ENCODE measurements at regions not wholly inside any gene's neighbourhood (a gene's known extent, or its start where the extent isn't known, plus 50 kb on each side); places are given as distances from the start of the nearest gene placed in this dataset.
"Not testable (repeated sequence)": the region's sequence is repeated elsewhere in the genome, so short reads cannot be mapped to it uniquely, and the experiment has no call there.

GRCh38 chr22:25452116-25452700 lies 112.3 kb upstream of the GRK3 start:
- no peak overlapping the region for H3K9ac ChIP-seq (ENCODE audit: low read depth in 1 of 2, low read length in 2 of 2)
- H3K9me3 ChIP-seq (ENCODE audit: control insufficient read depth in 1 of 2, low read length in 2 of 2) = no peaks in the 10 kb centered on the region
- H3K36me3 ChIP-seq (ENCODE audit: control insufficient read depth in 1 of 2, insufficient read depth in 2 of 2, low read length in 2 of 2) = peaks cover 7 to 14% of the 10 kb centered on the region in 2 donors
- peaks cover 19 to 23% of the 10 kb centered on the region in 2 donors for H3K4me1 ChIP-seq (ENCODE audit: control insufficient read depth in 1 of 2, insufficient read depth in 2 of 2, low read length in 2 of 2)
- H3K4me3 ChIP-seq (ENCODE audit: low read depth in 1 of 2, low read length in 2 of 2) = no peak overlapping the region
- H3K27ac ChIP-seq (ENCODE audit: low read depth, low read length) = no peak overlapping the region
- no peaks in the 10 kb centered on the region for H3K27me3 ChIP-seq (ENCODE audit: control insufficient read depth in 1 of 2, insufficient read depth in 2 of 2, low read length in 2 of 2)

GRCh38 chr22:25453058-25453457 lies 111.4 kb upstream of the GRK3 start:
- H3K9me3 ChIP-seq (ENCODE audit: control insufficient read depth in 1 of 2, low read length in 2 of 2) = no peaks in the 10 kb centered on the region
- no peak overlapping the region for H3K4me3 ChIP-seq (ENCODE audit: low read depth in 1 of 2, low read length in 2 of 2)
- H3K27me3 ChIP-seq (ENCODE audit: control insufficient read depth in 1 of 2, insufficient read depth in 2 of 2, low read length in 2 of 2) = no peaks in the 10 kb centered on the region
- no peak overlapping the region for H3K9ac ChIP-seq (ENCODE audit: low read depth in 1 of 2, low read length in 2 of 2)
- H3K36me3 ChIP-seq (ENCODE audit: control insufficient read depth in 1 of 2, insufficient read depth in 2 of 2, low read length in 2 of 2) = peaks cover 7 to 14% of the 10 kb centered on the region in 2 donors
- peaks cover 15 to 18% of the 10 kb centered on the region in 2 donors for H3K4me1 ChIP-seq (ENCODE audit: control insufficient read depth in 1 of 2, insufficient read depth in 2 of 2, low read length in 2 of 2)
- H3K27ac ChIP-seq (ENCODE audit: low read depth, low read length) = no peak overlapping the region

DNA sequence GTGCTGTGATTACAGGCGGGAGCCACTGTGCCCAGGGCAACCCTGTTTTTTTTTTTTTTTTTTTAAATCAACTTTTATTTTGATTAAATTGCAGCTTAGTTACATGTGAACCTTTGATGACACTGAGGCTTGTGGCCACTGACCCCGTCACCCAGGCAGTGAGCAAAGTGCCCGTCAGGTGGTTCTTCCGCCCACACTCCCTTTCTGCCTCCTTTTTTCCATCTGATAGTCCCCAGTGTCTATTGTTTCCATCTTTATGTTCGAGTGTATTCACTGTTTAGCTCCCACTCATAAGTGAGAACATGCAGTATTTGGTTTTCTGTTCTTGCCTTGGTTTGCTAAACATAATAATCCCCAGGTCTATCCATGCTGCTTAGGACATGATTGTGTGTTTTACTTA lies 110.9 kb upstream of the GRK3 start:
- Histone ChIP-seq H3K4me3 (ENCODE audit: low read depth in 1 of 2, low read length in 2 of 2) (no peak overlapping the region), H3K9ac (ENCODE audit: low read depth in 1 of 2, low read length in 2 of 2) (no peak overlapping the region), H3K36me3 (ENCODE audit: control insufficient read depth in 1 of 2, insufficient read depth in 2 of 2, low read length in 2 of 2) (peaks cover 7 to 16% of the 10 kb centered on the region in 2 donors), H3K9me3 (ENCODE audit: control insufficient read depth in 1 of 2, low read length in 2 of 2) (no peaks in the 10 kb centered on the region), H3K27me3 (ENCODE audit: control insufficient read depth in 1 of 2, insufficient read depth in 2 of 2, low read length in 2 of 2) (no peaks in the 10 kb centered on the region), H3K4me1 (ENCODE audit: control insufficient read depth in 1 of 2, insufficient read depth in 2 of 2, low read length in 2 of 2) (peaks cover 15 to 18% of the 10 kb centered on the region in 2 donors), H3K27ac (ENCODE audit: low read depth, low read length) (no peak overlapping the region)

GRCh38 chr22:25456300-25457043 lies 108.0 kb upstream of the GRK3 start:
- H3K4me3 ChIP-seq (ENCODE audit: low read depth in 1 of 2, low read length in 2 of 2); H3K27ac ChIP-seq (ENCODE audit: low read depth, low read length); H3K9ac ChIP-seq (ENCODE audit: low read depth in 1 of 2, low read length in 2 of 2); H3K27me3 ChIP-seq (ENCODE audit: control insufficient read depth in 1 of 2, insufficient read depth in 2 of 2, low read length in 2 of 2); H3K4me1 ChIP-seq (ENCODE audit: control insufficient read depth in 1 of 2, insufficient read depth in 2 of 2, low read length in 2 of 2); H3K9me3 ChIP-seq (ENCODE audit: control insufficient read depth in 1 of 2, low read length in 2 of 2): not testable (repeated sequence)
- H3K36me3 ChIP-seq (ENCODE audit: control insufficient read depth in 1 of 2, insufficient read depth in 2 of 2, low read length in 2 of 2) = peaks cover 19 to 42% of the 10 kb centered on the region in 2 donors

- H3K27ac ChIP-seq (ENCODE audit: low read depth, low read length); H3K4me3 ChIP-seq (ENCODE audit: low read depth in 1 of 2, low read length in 2 of 2); H3K9me3 ChIP-seq (ENCODE audit: control insufficient read depth in 1 of 2, low read length in 2 of 2); H3K27me3 ChIP-seq (ENCODE audit: control insufficient read depth in 1 of 2, insufficient read depth in 2 of 2, low read length in 2 of 2); H3K4me1 ChIP-seq (ENCODE audit: control insufficient read depth in 1 of 2, insufficient read depth in 2 of 2, low read length in 2 of 2); H3K9ac ChIP-seq (ENCODE audit: low read depth in 1 of 2, low read length in 2 of 2): not testable (repeated sequence)
- H3K36me3 ChIP-seq (ENCODE audit: control insufficient read depth in 1 of 2, insufficient read depth in 2 of 2, low read length in 2 of 2) = peaks cover 16 to 45% of the 10 kb centered on the region in 2 donors
Measured at GRCh38 chr22:25458631-25459030, 105.8 kb upstream of the GRK3 start.

DNA sequence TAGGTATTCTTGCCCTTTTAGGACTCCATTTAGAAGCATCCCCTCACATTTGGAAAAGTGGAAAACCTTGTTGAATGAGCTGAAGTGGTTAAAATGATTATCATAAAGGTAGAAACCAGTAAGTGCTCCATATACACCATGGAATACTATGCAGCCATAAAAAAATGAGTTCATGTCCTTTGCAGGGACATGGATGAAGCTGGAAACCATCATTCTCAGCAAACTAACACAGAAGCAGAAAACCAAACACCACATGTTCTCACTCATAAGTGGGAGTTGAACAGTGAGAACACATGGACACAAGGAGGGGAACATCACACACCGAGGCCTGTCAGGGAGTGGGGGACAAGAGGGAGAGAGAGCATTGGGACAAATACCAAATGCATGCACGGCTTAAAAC lies 103.8 kb upstream of the GRK3 start:
- H3K9ac ChIP-seq (ENCODE audit: low read depth in 1 of 2, low read length in 2 of 2) = not testable (repeated sequence)

GRCh38 chr22:25461301-25461700 lies 103.2 kb upstream of the GRK3 start:
- Histone ChIP-seq H3K27ac (ENCODE audit: low read depth, low read length) (no peak overlapping the region), H3K9me3 (ENCODE audit: control insufficient read depth in 1 of 2, low read length in 2 of 2) (no peaks in the 10 kb centered on the region), H3K4me3 (ENCODE audit: low read depth in 1 of 2, low read length in 2 of 2) (no peak overlapping the region), H3K9ac (ENCODE audit: low read depth in 1 of 2, low read length in 2 of 2) (no peak overlapping the region), H3K36me3 (ENCODE audit: control insufficient read depth in 1 of 2, insufficient read depth in 2 of 2, low read length in 2 of 2) (peaks cover 12 to 40% of the 10 kb centered on the region in 2 donors), H3K4me1 (ENCODE audit: control insufficient read depth in 1 of 2, insufficient read depth in 2 of 2, low read length in 2 of 2) (no peaks in the 10 kb centered on the region), H3K27me3 (ENCODE audit: control insufficient read depth in 1 of 2, insufficient read depth in 2 of 2, low read length in 2 of 2) (no peaks in the 10 kb centered on the region)

More for the DNA sequence above, 103.8 kb upstream of the GRK3 start:
- not testable (repeated sequence) for H3K9me3 ChIP-seq (ENCODE audit: control insufficient read depth in 1 of 2, low read length in 2 of 2); H3K27ac ChIP-seq (ENCODE audit: low read depth, low read length); H3K4me3 ChIP-seq (ENCODE audit: low read depth in 1 of 2, low read length in 2 of 2); H3K27me3 ChIP-seq (ENCODE audit: control insufficient read depth in 1 of 2, insufficient read depth in 2 of 2, low read length in 2 of 2); H3K4me1 ChIP-seq (ENCODE audit: control insufficient read depth in 1 of 2, insufficient read depth in 2 of 2, low read length in 2 of 2)
- H3K36me3 ChIP-seq (ENCODE audit: control insufficient read depth in 1 of 2, insufficient read depth in 2 of 2, low read length in 2 of 2) = peaks cover 12 to 40% of the 10 kb centered on the region in 2 donors

- H3K4me3 ChIP-seq (ENCODE audit: low read depth in 1 of 2, low read length in 2 of 2); H3K9me3 ChIP-seq (ENCODE audit: control insufficient read depth in 1 of 2, low read length in 2 of 2); H3K27ac ChIP-seq (ENCODE audit: low read depth, low read length); H3K27me3 ChIP-seq (ENCODE audit: control insufficient read depth in 1 of 2, insufficient read depth in 2 of 2, low read length in 2 of 2); H3K9ac ChIP-seq (ENCODE audit: low read depth in 1 of 2, low read length in 2 of 2); H3K4me1 ChIP-seq (ENCODE audit: control insufficient read depth in 1 of 2, insufficient read depth in 2 of 2, low read length in 2 of 2): not testable (repeated sequence)
- H3K36me3 ChIP-seq (ENCODE audit: control insufficient read depth in 1 of 2, insufficient read depth in 2 of 2, low read length in 2 of 2) = peaks cover 12 to 35% of the 10 kb centered on the region in 2 donors
Measured at GRCh38 chr22:25462474-25463346, 101.8 kb upstream of the GRK3 start.

GRCh38 chr22:25463347-25463628 lies 101.2 kb upstream of the GRK3 start:
- H3K4me3 ChIP-seq (ENCODE audit: low read depth in 1 of 2, low read length in 2 of 2); H3K9me3 ChIP-seq (ENCODE audit: control insufficient read depth in 1 of 2, low read length in 2 of 2); H3K4me1 ChIP-seq (ENCODE audit: control insufficient read depth in 1 of 2, insufficient read depth in 2 of 2, low read length in 2 of 2); H3K27me3 ChIP-seq (ENCODE audit: control insufficient read depth in 1 of 2, insufficient read depth in 2 of 2, low read length in 2 of 2); H3K9ac ChIP-seq (ENCODE audit: low read depth in 1 of 2, low read length in 2 of 2); H3K27ac ChIP-seq (ENCODE audit: low read depth, low read length): not testable (repeated sequence)
- H3K36me3 ChIP-seq (ENCODE audit: control insufficient read depth in 1 of 2, insufficient read depth in 2 of 2, low read length in 2 of 2) = peaks cover 12 to 35% of the 10 kb centered on the region in 2 donors

DNA sequence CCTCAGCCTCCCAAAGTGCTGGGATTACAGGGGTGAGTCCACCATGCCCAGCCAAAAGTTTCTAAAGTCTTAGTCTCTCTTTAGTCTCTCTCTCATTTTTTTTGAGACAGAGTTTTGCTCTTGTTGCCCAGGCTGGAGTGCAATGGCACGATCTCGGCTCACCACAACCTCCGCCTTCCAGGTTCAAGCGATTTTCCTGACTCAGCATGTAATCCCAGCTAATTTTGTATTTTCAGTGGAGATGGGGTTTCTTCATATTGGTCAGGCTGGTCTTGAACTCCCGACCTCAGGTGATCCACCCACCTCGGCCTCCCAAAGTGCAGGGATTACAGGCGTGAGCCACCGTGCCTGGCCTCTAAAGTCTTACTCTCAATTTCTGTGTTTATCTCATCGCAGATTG lies 100.1 kb upstream of the GRK3 start:
- not testable (repeated sequence) for H3K9me3 ChIP-seq (ENCODE audit: control insufficient read depth in 1 of 2, low read length in 2 of 2); H3K4me3 ChIP-seq (ENCODE audit: low read depth in 1 of 2, low read length in 2 of 2); H3K27ac ChIP-seq (ENCODE audit: low read depth, low read length); H3K27me3 ChIP-seq (ENCODE audit: control insufficient read depth in 1 of 2, insufficient read depth in 2 of 2, low read length in 2 of 2); H3K9ac ChIP-seq (ENCODE audit: low read depth in 1 of 2, low read length in 2 of 2); H3K4me1 ChIP-seq (ENCODE audit: control insufficient read depth in 1 of 2, insufficient read depth in 2 of 2, low read length in 2 of 2)
- peaks cover 5 to 26% of the 10 kb centered on the region in 2 donors for H3K36me3 ChIP-seq (ENCODE audit: control insufficient read depth in 1 of 2, insufficient read depth in 2 of 2, low read length in 2 of 2)

Data from duodenal mucosa (tissue), 2 donors.